ELF-1 (cell line): ENCODE measurements at regions not wholly inside any gene's neighbourhood (a gene's known extent, or its start where the extent isn't known, plus 50 kb on each side); places are given as distances from the start of the nearest gene placed in this dataset.
"Not testable (repeated sequence)": the region's sequence is repeated elsewhere in the genome, so short reads cannot be mapped to it uniquely, and the experiment has no call there.

Experiments used
- DNase-seq: peaks from one replicate; pipeline ENCODE4 v3.0.0-alpha.2; 2016; ENCODE audit warnings: low read depth, low spot score

DNA sequence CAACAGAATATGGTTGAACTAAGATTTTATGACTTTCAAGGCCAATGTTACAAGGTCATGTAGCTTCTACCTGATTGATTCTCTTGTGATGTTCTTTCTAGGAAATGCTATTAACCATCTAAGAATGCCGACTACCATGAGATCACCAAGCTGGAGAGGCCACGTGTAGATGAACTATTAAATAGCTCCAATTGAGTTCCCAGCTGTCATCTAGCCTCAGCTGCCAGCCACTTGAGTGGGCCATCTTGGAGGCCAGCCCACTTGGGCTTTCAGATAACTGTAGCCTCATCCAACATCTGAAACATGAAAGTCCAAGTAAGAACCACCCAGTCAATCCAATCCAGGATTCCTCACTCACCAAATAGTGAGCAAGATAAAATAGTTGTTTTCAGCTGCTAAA lies 376.9 kb upstream of the TMEFF2 start:
- DNase-seq, result no peak

DNA sequence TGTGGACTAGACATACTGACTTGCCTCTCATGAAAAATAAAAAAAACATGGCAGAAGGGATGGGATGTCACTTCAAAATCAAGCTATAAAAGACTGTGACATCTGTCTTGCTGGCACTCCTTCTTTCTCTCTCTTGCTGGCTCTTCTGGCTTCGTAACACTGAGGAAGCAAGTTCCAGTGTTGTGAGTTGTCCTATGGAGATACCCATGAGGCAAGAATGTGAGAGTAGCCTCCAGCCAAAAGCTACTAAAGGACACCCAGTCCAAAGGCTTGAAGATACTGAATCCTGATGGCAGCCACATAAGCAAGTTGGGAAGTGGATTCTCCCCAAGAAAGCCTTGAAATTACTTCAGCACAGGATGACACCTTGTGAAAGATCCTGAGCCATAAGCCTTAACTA lies 376.1 kb upstream of the TMEFF2 start:
- DNase-seq, result peak; percentile 3

DNA sequence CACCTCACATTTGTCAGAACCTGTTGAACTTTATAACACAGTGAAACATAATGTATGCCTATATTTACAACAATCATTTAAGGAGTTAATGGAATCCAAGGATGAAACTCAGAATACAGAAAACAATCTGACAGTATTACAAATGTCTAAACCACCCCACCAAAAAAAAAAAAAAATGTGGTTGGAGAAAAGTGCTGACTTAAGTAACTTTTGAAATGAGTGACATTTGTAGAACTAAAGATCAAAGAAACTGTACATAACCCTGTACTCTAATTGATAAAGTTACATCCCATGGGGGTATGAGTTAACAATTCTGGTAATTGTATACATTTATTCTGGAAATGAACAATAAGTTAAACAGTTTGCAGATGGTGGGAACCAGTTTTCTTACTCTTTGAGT lies 372.1 kb upstream of the TMEFF2 start:
- no peak for DNase-seq

DNA sequence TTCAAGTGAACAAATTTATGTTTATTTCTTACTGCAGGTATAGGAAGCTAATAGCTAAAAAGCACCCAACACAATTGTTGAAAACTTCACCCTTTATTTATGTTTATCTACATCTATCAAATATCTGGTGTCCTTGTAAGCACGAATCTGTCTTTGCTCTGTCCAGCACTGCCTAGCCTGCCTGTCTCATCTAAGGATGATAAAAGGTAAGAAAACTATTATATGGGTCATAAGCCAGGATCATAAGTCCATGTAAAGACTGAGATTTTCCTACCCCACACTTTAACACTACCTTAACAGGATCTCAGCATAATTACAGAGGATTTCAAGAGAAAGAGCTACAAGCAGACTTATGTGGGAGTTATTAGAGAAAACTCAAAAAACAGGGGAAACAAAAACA lies 365.6 kb upstream of the TMEFF2 start:
- DNase-seq, result no peak

DNA sequence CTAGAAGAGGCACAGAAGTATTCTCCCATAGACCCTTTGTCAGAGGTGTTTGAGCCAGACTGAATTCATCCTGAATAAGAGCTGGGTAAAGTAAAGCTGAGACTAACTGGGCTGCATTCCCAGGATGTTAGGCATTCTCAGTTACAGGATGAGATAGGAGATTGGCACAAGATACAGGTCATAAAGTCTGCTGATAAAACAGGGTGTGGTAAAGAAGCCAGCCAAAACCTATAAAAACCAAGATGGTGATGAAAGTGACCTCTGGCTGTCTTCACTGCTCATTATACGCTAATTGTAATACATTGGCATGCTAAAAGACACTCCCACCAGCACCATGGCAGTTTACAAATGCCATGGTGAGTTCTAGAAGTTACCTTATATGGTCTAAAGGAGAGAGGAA lies 364.9 kb upstream of the TMEFF2 start:
- DNase-seq, result peak; percentile 2

DNA sequence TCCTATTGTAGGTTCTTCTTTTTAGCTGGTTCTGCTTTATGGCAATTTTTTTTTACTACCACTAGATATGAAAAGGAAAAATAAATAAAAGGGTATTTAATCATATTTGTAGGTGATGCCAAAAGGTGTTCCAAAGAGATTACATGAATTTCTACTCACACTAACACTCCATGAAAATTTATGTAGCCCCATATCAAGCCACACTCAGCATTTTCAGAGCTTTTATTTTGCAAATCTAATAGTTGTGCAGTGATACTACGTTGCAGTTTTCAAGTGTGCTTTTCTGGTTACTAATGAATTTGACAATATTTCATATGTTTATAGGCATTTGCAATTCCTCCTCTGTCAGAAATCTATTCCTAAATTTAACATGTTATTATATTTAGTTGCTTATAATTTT lies 363.9 kb upstream of the TMEFF2 start:
- DNase-seq, result no peak

DNA sequence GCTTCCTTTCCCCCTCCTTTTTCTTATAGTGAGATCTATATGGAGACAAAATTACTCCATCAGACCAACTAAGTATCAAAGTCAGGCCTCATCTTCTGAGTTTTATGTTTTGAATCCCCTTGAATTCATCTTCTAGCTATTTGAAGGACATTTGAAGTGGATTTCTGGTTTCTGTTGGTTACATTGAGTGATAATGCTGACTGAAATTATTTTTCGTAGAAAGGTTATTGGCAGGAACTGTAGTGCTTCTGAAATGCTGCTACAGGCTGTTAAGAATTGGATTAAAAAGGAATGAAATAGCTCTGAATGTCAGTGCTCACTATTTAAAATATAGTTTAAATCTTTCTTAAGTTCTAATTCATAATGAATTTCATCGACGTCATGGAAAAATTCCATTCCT lies 361.0 kb upstream of the TMEFF2 start:
- no peak for DNase-seq

DNA sequence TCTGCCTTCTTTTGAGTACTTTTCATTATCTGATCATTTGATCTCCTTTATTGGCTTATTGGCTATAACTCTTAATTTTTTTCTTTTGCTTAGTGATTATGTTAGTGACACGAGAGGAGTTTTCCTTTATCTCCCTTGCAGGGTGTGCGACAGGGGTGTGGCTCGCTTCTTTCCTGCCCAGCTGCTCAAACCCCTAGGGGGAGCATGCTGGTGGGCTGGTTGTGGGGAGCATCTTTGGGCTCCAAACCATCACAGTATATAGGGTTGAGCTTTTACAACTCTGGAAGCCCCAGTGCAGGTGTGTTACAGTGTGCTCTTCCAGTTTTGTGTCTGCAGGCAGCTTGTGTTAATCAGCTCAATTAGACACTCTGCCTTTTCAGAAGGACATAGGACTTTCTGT lies 357.0 kb upstream of the TMEFF2 start:
- DNase-seq, result no peak

DNA sequence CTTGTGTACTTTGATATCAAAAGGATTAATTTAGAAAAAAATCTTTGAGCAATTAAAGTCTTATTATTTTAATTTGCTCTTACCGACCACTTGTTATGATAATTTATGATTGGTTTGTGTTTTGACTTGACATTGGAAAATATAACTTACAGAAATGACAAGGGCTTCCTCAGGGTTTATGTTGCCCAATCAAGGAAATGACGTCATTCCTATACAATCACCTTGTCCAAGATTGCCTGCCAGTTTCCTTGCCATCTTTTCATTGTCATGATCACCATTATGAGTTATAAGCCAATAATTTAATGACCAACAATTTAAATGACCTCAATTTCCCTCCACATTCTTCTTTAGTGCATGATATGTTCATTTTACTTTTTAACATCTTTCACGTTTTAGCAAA lies 351.8 kb upstream of the TMEFF2 start:
- DNase-seq, result no peak

DNA sequence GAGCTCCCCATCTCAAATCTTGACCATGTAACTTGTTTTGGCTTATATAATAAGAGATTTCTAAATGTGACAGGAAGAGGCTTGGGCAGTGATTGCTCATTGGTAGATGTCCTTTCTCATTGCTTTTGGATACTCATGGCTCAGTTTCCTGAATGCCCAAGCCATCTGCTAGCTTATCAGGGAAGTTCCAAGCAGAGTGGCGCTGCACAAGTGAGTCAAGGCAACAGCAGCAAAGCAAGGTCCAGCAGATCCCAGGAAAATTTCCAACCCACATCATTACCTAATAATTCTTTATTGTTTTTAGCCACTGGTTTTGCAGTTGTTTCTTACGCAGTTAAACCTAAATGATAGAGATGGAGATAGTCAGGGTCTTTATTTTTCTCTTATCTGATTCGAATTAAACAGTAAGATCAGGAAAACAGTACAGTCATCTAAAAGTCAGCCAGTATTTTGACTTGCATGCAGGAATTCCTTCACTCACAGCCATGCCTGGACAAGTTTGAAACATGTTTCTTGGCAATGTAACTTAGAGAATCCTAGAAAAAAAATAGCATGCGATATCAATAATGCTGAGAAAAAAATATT lies 349.7 kb upstream of the TMEFF2 start:
- peak; percentile 9 for DNase-seq

DNA sequence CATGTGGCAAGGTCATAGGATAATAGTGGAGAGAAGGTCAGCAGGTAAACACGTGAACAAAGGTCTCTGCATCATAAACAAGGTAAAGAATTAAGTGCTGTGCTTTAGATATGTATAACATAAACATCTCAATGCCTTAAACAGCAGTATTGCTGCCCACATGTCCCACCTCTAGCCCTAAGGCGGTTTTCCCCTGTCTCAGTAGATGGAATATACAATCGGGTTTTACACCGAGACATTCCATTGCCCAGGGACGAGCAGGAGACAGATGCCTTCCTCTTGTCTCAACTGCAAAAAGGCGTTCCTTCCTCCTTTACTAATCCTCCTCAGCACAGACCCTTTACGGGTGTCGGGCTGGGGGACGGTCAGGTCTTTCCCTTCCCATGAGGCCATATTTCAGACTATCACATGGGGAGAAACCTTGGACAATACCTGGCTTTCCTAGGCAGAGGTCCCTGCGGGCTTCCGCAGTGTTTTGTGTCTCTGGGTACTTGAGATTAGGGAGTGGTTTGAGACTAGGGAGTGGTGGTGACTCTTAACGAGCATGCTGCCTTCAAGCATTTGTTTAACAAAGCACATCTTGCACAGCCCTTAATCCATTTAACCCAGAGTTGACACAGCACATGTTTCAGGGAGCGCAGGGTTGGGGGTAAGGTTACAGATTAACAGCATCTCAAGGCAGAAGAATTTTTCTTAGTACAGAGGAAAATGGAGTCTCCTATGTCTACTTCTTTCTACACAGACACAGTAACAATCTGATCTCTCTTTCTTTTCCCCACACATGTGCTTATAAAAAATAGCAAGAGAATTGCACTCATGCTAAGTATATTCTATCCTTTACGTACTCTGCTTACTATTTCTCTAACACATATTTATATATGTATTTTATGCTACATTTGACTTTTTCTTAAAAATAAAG lies 347.7 kb upstream of the TMEFF2 start:
- DNase-seq, result peak; percentile 81

DNA sequence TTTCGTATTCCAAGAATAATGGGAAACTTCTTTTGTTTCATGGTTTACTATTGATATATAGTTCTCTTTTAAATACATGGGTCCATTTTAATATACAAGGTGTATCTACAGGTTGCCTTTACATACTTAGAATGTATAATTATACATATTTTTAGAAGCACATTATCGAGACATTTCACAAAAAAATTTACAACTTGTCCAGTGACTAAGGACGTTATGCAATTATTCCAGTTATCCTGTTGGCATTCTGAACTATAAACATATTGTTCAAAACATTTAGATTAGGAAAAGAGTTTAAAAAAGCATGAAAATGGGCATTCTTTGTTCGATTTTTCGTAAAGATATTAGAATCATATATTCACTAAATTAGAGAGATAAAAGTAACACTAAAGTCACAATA lies 344.6 kb upstream of the TMEFF2 start:
- DNase-seq, result no peak

DNA sequence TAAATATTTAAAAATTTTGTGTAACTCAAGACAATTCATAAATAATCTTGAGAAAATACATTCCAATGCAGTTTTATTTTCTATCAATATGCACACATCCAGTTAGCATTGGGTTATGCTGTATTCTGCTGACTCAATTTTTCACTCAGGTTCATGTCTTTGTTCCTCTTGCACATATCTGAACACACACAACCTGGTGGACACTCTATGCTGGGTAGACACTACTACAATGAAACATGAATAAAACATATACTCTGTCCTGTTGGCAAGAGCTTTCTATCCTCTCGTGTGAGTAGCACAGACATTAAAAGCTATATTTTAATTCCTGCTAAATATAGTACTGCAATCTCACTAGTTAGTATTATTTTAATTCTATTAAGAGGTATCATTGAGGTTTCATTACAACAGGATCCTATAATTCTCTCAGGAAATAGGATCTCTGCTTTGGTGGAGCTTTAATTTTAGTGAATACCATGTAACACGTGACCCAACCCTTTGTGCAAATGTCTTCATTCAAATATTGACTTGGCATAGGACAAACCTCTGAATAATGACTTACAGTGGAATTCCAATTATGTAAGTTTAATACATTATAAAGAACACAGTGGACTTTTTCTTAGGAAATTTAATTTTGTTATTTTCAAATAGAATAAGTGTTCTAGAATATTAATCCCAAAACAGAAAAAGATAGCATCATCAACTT lies 342.3 kb upstream of the TMEFF2 start:
- no peak for DNase-seq

DNA sequence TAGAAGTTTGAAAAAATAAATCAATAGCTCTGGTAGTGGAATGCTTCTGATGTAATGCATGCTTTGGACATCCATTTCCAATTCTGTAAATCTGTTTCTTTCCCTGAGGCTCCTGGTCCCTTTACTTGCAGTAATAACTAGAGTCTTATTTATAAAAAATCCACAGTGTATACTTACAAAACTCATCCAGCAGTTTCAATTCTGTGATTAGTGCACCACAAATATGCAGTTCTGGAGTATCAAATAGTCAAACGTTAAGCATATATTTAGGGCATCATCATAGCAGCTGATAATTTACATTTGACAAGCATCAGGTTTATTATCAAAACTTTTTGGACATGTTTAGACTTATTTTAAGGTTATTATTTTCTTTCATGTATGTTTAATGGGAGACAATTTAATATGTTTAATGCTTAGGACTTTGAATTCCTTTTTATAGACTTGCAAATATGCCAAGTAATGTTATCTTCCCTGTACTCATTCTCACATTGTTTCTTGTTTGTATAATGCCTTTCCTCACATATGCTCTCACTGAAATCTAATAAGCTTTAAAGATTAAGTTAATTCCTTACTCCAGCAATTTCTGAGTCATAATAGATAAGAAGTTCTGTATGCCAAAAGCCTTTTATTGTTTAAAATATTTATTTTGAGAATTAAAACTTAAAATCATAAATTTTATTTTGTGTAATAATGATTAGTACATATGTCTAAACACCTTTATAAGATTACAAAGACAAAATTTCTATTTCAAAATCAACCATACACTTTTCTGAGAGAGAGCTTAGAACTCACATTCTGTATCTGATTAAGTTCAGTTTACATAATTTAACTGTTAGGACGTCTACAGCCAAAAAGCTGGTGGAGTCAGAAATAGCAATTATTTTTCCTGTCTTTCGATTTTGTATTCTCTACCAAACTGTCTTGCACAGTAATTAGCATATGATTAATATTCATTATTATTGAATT lies 341.5 kb upstream of the TMEFF2 start:
- DNase-seq, result no peak

DNA sequence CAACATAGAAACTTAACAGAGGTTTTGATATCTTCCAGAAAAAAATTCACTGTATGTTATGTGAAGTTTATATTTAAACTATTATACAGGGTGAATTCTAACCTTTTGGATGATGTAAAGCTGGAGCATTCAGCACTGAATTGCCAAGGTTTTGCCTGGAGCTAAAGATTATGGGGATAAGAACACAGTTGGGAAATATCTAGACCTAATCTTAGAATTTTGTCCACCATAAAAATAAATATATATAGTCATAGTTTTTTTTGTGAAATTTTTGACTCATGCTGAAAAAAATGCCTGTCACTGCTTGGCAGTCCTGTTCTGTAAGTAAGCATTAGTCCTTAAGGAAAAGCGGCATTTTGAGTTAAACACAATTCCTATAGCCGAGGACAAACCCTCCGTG lies 339.3 kb upstream of the TMEFF2 start:
- no peak for DNase-seq

DNA sequence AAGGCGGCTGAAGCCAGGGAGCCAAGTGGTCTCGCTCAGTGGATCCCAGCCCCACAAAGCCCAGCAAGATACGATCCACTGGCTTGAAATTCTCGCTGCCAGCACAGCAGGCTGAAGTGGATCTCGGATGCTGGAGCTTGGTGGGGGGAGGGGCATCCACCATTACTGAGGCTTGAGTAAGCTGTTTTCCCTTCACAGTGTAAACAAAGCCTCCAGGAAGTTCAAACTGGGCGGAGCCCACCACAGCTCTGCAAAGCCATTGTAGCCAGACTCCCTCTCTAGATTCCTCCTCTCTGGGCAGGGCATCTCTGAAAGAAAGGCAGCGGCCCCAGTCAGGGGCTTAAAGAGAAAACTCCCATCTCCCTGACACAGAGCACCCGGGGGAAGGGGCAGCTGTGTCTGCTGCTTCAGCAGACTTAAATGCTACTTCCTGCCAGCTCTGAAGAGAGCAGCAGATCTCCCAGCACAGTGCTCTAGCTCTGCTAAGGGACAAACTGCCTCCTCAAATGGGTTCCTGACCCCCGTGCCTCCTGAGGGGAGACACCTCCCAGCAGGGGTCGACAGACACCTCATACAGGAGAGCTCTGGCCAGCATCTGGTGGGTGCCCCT lies 330.0 kb upstream of the TMEFF2 start:
- DNase-seq, result peak; percentile 73

DNA sequence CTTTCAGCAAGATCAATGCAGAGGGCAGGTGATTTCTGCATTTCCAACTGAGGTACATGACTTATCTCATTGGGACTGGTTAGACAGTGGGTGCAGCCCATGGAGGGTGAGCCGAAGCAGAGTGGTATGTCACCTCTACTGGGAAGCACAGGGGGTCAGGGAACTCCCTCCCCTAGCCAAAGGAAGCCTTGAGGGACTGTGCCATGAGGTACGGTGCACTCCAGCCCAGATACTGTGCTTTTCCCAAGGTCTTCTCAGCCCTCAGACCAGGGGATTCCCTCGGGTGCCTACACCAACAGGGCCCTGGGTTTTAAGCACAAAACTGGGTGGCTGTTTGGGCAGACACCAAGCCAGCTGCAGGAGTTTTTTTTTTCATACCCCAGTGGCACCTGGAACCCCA lies 329.5 kb upstream of the TMEFF2 start:
- DNase-seq, result not testable (repeated sequence)

DNA sequence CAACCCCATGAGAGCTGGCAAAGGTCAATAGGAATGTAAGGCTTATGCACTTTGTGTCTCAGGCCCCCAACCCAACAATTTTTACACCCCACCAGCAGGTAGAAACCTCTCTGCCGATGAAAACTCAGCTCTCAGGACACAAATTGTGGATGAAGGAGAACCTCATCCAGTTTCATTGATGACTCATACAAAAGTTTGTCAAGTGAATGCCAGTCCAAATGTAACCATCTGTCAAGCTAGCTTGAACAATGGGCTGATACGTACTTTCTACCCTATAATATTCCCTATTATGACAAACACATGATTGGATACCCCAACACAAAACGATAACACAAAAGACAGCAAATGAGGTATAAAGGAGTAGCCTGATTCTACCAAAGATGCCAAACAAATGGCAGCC lies 321.2 kb upstream of the TMEFF2 start:
- no peak for DNase-seq

DNA sequence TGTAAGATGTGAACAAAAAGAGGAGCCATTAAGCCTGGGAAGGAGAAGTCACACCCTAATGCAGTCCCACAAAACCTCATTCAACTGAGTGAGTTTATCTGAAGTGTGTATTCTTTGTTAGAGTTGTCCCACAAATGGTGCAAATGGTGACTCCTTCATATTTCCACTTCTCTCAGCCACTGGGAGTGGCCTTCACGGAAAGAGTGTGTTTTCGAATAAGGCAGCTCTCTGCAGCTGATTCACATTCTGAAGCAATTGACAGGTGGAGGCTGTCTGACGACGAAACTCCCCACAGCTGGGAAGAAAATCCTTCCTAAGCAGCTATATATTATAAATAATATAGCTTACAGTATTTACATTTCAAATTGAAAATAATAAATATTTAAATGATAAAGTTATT lies 318.8 kb upstream of the TMEFF2 start:
- no peak for DNase-seq

DNA sequence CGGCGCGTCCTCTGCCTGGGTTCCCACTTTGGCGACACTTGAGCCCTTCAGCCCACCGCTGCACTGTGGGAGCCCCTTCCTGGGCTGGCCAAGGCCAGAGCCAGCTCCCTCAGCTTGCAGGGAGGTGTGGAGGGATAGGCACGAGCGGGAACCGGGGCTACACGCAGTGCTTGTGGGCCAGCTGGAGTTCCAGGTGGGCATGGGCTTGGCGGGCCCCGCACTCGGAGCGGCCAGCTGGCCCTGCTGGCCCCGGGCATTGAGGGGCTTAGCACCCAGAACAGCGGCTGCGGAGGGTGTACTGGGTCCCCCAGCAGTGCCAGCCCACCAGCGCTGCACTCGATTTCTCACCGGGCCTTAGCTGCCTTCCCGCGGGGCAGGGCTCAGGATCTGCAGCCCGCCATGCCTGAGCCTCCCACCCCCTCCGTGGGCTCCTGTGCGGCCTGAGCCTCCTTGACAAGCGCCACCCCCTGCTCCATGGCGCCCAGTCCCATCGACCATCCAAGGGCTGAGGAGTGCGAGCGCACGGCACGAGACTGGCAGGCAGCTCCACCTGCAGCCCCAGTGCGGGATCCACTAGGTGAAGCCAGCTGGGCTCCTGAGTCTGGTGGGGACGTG lies 313.2 kb upstream of the TMEFF2 start:
- not testable (repeated sequence) for DNase-seq
